ENCODE measurements at regions not wholly inside any gene's neighbourhood (a gene's known extent, or its start where the extent isn't known, plus 50 kb on each side); places are given as distances from the start of the nearest gene placed in this dataset.
"Not testable (repeated sequence)": the region's sequence is repeated elsewhere in the genome, so short reads cannot be mapped to it uniquely, and the experiment has no call there.

- no peak for DNase-seq
Measured at GRCh38 chr6:44036699-44037101, 90.6 kb downstream of the MRPL14 start.

DNA sequence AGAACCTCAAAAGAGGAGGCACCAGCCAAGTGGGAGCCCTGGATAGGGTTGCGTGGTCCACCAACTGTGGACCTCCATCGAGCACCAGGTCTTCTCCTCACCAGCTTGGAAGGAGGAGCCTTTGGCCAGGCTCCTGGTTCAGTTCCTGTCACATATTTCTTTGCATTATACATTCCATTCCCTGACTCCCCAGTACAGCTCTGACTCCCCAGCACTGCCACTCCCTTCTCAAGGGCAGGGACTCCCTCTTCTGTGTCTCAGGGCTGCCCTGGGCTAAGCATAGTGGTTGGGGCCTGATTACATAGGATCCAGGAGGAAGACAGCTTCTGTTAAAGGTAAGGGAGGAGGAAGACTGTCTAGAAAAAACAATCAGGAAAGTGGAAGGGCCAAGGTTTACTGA lies 91.1 kb downstream of the MRPL14 start:
- DNase-seq, result no peak

DNA sequence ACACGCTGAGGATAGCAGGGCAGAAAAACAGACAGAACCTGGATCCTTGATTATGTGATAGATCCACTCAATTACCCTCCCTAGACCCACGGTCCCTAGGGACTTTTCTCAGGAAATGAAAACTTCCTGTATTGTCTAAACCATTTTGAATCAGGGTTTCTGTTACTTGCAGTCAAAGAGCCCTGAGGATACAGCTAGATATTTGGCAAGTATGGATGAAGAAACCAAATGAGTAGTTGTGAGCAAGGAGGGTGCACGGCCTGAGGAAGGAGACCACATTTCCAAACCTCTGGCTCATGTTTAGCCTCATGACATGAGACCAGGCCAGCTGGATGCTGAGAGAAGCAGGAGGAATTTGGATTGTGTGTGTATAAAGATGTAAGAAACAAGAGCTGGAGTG lies 91.6 kb downstream of the MRPL14 start:
- DNase-seq, result no peak

DNA sequence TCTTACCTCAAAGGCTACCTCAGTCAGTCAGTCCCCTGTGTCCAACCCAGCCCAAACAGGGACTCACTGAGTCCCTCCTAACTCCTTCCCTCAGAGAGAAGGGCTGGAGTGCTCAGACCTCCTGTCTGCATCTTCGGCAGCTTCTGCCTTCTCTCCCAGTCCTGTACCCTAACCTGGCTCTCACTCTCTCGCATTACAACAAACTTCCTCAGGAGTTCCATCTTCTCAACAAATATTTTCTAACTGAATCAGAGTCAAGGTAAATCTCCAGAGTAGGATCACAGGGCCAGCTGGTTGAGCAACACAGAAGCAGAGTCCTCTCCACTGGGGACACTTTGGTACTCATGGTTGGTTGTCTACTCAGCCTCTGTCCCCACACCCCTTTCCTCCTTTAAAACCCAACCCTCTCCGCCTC lies 92.3 kb downstream of the MRPL14 start:
- no peak for DNase-seq

DNA sequence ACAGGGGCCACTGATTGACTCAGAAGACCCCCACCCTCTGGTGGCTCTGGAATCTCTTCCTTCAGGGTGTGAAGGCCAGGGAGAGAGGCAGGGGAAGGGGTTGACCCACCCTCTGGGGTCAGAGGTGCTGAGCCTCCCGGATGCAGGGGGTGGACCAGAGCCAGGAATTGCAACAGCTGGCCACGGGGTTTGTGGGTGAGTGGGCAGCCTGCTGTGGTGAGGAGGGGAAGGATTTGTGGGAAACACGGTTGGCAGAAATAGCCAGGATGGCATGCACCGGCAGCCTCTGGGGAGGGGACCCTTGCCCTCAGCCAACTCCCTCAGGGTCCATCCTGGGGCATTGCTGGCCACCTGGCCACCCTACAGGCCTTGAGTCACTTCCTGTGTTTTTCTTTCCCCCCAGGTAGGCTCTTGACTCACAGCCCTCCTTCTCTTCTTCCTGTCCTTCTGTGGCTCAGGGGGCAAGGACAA lies 92.8 kb downstream of the MRPL14 start:
- no peak for DNase-seq

- no peak for DNase-seq
Measured at GRCh38 chr6:44030812-44031454, 96.3 kb downstream of the MRPL14 start.

- no peak for DNase-seq
Measured at GRCh38 chr6:44029444-44030185, 97.6 kb downstream of the MRPL14 start.

- no peak for DNase-seq
Measured at GRCh38 chr6:44028789-44029310, 98.4 kb downstream of the MRPL14 start.

DNA sequence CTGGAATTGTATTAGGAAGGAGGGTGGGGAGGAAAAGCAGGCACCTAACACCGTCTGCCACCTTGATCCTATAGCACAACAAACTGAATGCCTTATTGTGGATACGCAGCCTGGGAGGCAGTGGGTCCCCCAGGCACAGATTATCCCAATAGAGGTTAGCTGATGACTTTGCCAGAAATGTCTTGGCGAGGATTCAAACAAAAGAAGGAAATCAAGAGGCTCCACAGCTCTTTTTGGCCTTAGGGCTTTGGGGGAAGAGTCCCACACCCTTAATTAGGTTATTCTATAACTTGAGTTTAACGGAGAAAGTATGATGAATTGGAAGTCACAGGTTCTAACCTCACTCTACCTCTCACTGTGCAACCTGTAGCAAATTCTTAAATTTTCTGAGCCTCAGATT lies 102.0 kb downstream of the MRPL14 start:
- DNase-seq, result no peak

- DNase-seq, result no peak
Measured at GRCh38 chr6:44024574-44025219, 102.6 kb downstream of the MRPL14 start.

- no peak for DNase-seq
Measured at GRCh38 chr6:44023586-44024454, 103.4 kb downstream of the MRPL14 start.

- DNase-seq, result no peak
Measured at GRCh38 chr6:44022671-44023352, 104.4 kb downstream of the MRPL14 start.

DNA sequence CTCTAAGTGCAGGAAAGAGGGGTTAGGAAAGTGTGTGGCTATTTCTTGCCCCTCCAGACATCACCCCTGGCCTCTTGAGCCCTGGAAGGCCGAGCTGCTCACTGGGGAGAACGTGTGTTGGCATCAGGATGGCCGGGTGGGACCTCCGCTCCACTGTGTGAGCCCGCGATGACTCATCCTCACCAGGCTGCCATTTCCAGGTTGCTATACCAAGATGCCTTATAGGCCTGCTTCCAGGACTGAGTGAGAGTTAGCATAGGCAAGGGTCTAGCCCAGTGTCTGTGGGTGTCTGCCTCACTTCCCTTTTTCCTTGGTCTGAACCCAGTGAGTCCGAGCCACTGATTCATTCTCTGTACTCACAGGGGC lies 105.0 kb downstream of the MRPL14 start:
- no peak for DNase-seq

GRCh38 chr6:44021589-44022295 lies 105.5 kb downstream of the MRPL14 start:
- no peak for DNase-seq

- no peak for DNase-seq
Measured at GRCh38 chr6:44020664-44021425, 106.4 kb downstream of the MRPL14 start.

DNA sequence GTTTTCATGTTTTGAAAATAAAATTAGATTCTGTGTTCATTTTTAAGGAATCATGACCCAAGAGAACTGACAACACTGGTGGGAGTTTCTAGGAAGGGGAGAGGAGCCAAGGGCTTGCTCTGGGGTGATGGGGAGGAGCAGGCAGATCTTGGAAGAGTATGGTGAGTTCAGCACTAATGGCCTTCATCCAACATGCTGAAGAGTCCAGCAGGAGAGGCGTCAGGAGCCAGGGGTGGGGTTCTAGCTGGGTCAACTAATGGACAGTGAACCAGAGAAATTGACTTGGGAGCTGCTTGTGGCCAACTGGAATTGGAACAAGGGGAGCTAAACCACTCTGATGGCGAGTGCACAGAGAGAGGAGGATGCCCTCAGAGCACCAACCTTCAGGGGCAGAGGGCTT lies 107.1 kb downstream of the MRPL14 start:
- no peak for DNase-seq

DNA sequence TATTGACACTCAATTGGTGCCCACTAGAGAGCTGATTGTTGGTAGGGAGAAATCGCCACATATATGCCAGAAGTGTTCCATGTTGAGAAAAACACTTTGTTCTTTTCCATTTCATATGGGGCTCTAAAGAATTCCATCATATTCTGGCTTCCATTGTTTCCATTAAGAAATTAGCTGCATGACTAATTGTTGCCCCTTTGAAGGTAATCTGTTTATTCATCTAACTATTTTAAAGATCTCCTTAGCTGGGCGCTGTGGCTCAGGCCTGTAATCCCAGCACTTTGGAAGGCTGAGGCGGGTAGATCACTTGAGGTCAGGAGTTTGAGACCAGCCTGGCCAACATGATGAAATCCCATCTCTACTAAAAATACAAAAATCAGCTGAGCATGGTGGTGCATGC lies 109.9 kb downstream of the MRPL14 start:
- not testable (repeated sequence) for DNase-seq

DNA sequence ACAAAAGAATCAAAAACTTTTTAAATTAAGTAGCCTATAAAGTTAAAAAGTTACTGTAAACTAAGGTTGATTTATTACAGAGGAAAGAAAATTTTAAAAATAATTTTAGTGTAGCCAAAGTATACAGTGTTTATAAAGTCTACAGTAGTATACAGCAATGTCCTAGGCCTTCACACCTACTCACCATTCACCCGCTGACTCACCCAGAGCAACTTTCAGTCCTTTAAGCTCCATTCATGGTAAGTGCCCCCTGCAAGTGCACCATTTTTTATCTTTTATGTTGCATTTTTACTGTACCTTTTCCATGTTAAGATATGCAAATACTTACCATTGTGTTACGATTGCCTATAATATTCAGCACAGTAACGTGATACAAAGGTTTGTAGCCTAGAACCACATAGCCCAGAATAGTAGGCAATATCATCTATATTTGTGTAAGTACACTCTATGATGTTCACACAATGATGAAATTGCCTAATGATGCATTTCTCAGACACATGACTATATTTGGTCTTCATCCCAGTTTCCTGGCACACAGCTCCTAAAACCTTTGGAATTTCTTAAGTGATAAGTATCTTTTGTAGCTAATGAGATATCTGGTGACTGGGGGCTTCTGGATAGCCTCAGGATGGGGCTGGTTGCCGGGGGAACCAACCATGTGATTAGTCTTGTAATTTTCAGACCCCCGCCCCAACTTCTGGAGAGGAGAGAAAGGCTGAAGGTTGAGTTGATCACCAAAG lies 111.0 kb downstream of the MRPL14 start:
- no peak for DNase-seq

DNA sequence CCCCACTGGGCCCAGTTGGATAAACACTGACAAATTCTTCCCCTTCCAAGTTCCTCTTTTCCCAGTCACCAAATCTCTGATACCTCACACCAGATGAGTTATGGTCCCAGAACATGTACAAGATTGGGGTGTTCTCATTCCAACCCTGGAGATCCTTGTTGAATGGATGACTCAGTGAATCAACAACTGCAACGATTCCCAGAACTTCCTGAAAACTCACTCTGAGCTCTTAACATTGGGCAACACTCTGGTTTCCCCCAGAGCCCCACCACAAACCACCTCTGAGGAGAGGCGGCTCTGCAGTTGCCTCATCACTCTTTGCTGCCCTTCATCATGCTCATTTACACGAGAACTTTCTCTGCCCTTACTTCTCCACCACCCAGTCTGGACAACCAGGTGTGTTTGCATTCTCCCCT lies 115.2 kb downstream of the MRPL14 start:
- DNase-seq, result no peak

DNA sequence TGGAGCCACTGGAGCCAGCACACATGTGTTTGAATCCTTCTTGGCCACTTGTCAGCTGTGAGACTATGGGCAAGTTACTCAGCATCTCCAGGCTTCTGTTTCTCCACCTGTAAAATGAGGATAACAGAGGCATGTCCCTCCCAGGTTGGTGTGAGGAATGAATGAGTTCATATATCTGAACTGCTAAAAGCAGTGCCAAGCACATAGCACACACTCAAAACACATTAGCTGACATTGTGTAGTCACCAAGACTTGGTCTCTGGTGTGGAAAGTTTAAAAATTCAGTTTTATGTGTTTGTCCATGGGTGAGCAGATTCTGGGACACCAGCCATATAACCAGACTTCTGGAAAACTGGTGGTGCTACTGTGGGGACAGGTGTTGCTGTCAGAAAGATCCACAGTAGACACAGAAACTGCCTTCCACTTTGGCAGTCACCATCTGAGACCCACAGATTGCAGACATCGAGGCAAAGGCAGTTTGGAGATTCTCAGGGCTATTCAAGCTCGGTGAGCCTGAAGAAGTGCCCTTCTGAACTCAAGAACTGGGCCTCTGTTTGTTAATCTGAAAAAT lies 115.8 kb downstream of the MRPL14 start:
- DNase-seq, result no peak

Data from stimulated activated CD4-positive, alpha-beta T cell treated with anti-CD3 and anti-CD28 coated beads, Interleukin-2, amount 100 ng/mL, for 24 hours (primary cell).